ENCODE measurements at regions not wholly inside any gene's neighbourhood (a gene's known extent, or its start where the extent isn't known, plus 50 kb on each side); places are given as distances from the start of the nearest gene placed in this dataset.
"Not testable (repeated sequence)": the region's sequence is repeated elsewhere in the genome, so short reads cannot be mapped to it uniquely, and the experiment has no call there.

GRCh38 chr7:68015122-68015977 is 1018.7 kb downstream of the TYW1 start:
- DNase-seq (ENCODE audit: low read depth): no peak

- DNase-seq (ENCODE audit: low read depth): no peak
Measured at GRCh38 chr7:68015978-68016532, 1019.4 kb downstream of the TYW1 start.

- DNase-seq (ENCODE audit: low read depth): no peak
Measured at GRCh38 chr7:68020102-68020501, 1023.5 kb downstream of the TYW1 start.

- DNase-seq (ENCODE audit: low read depth): no peak
Measured at GRCh38 chr7:68025369-68025768, 1028.7 kb downstream of the TYW1 start.

- no peak for DNase-seq (ENCODE audit: low read depth)
Measured at GRCh38 chr7:68030530-68030929, 1033.9 kb downstream of the TYW1 start.

- no peak for DNase-seq (ENCODE audit: low read depth)
Measured at GRCh38 chr7:68031180-68031943, 1034.7 kb downstream of the TYW1 start.

GRCh38 chr7:68038621-68039314 is 1042.1 kb downstream of the TYW1 start:
- DNase-seq (ENCODE audit: low read depth): no peak

GRCh38 chr7:68041554-68041953 is 1044.9 kb downstream of the TYW1 start:
- DNase-seq (ENCODE audit: low read depth): no peak

GRCh38 chr7:68043546-68043945 is 1046.9 kb downstream of the TYW1 start:
- DNase-seq (ENCODE audit: low read depth): no peak

GRCh38 chr7:68050627-68051026 is 1054.0 kb downstream of the TYW1 start:
- no peak for DNase-seq (ENCODE audit: low read depth)

- no peak for DNase-seq (ENCODE audit: low read depth)
Measured at GRCh38 chr7:68058014-68058413, 1061.4 kb downstream of the TYW1 start.

- DNase-seq (ENCODE audit: low read depth): no peak
Measured at GRCh38 chr7:68063171-68063570, 1066.5 kb downstream of the TYW1 start.

- no peak for DNase-seq (ENCODE audit: low read depth)
Measured at GRCh38 chr7:68065581-68065980, 1068.9 kb downstream of the TYW1 start.

GRCh38 chr7:68067845-68068244 is 1071.2 kb downstream of the TYW1 start:
- no peak for DNase-seq (ENCODE audit: low read depth)

- no peak for DNase-seq (ENCODE audit: low read depth)
Measured at GRCh38 chr7:68070992-68071391, 1074.4 kb downstream of the TYW1 start.

- no peak for DNase-seq (ENCODE audit: low read depth)
Measured at GRCh38 chr7:68073701-68074100, 1077.1 kb downstream of the TYW1 start.

- no peak for DNase-seq (ENCODE audit: low read depth)
Measured at GRCh38 chr7:68074242-68074641, 1077.6 kb downstream of the TYW1 start.

GRCh38 chr7:68078157-68078710 is 1081.6 kb downstream of the TYW1 start:
- DNase-seq (ENCODE audit: low read depth): no peak

GRCh38 chr7:68082066-68082960 is 1085.7 kb downstream of the TYW1 start:
- not testable (repeated sequence) for DNase-seq (ENCODE audit: low read depth)

- DNase-seq (ENCODE audit: low read depth): not testable (repeated sequence)
Measured at GRCh38 chr7:68082961-68083657, 1086.5 kb downstream of the TYW1 start.

All from stimulated activated CD8-positive, alpha-beta memory T cell treated with anti-CD3 and anti-CD28 coated beads, Interleukin-15, amount 100 ng/mL, for 1 hour (primary cell).